Right lobe of liver (tissue), 6 donors: ENCODE measurements at regions not wholly inside any gene's neighbourhood (a gene's known extent, or its start where the extent isn't known, plus 50 kb on each side); places are given as distances from the start of the nearest gene placed in this dataset.

Source experiments
- ATAC-seq, 4 donors: fragments of 200-7000 bp; cut with Tn5 transposase; one replicate each; pipeline ENCODE4 v1.9.1; 2020; ENCODE audit warnings: mild to moderate bottlenecking in 4 of 4, moderate library complexity in 4 of 4
- DNase-seq, 3 donors: peaks; one replicate each; pipeline ENCODE4 v3.0.0-alpha.2; 2020
- H3K27ac ChIP-seq, 3 donors: fragments of 200-600 bp; one replicate each; pipeline ENCODE4 v1.8.0; 2022
- H3K27me3 ChIP-seq, 2 donors: fragments of 200-600 bp; one replicate each; pipeline ENCODE4 v1.8.0; 2022
- H3K36me3 ChIP-seq, 4 donors: fragments of 200-600 bp; sonication (generic) in 1 of 4; one replicate each; pipeline versions ENCODE4 v1.5.1 to v1.8.0; 2017 to 2022; ENCODE audit warnings: control low read depth in 1 of 4
- H3K4me1 ChIP-seq, 4 donors: fragments of 200-600 bp; sonication (generic) in 1 of 4; one replicate each; pipeline versions ENCODE4 v1.5.1 to v1.8.0; 2017 to 2022; ENCODE audit warnings: control low read depth in 1 of 4
- H3K4me3 ChIP-seq, 3 donors: fragments of 200-600 bp; one replicate each; pipeline ENCODE4 v1.8.0; 2022
- H3K9me3 ChIP-seq, 4 donors: fragments of 200-600 bp; sonication (generic) in 1 of 4; one replicate each; pipeline versions ENCODE4 v1.5.1 to v1.8.0; 2017 to 2022; ENCODE audit warnings: control low read depth in 1 of 4
- CTCF ChIP-seq, 4 donors: fragments of 200-600 bp in 3 of 4; fragments of 450-650 bp in 1 of 4; IDR thresholded peaks; one replicate each; pipeline versions ENCODE4 v1.5.1 to v1.8.0; 2016 to 2022; ENCODE audit warnings: antibody characterized with exemption in 4 of 4, mild to moderate bottlenecking in 2 of 4
- POLR2A ChIP-seq: fragments of 450-650 bp; IDR thresholded peaks from one replicate; pipeline ENCODE4 v1.6.1; 2017; ENCODE audit warnings: antibody characterized with exemption, mild to moderate bottlenecking
- WGBS: methylation state at CpG from one replicate; pipeline ENCODE4 v1.1.6; 2018; ENCODE audit warnings: low coverage, low lambda C conversion rate; ENCODE audit not compliant: insufficient coverage; ENCODE audit errors: missing lambda C conversion rate; 5-methylcytosine and 5-hydroxymethylcytosine counted together
- intact Hi-C, 2 donors: fragments of 100-400 bp; cut with DNase I; formaldehyde crosslinking; loops; one replicate each; pipeline versions ENCODE4 v1.11.2 to v1.14.1; 2022
- donor health status: DM: no; HTN: yes; CAD: no.
- donor health status: DM: no; HTN: no; CAD: no.
- donor health status: DM: no; HTN: no; CAD: no.
- donor health status: DM: no; HTN: yes; CAD: no.
- donor health status: DM: no; HTN: yes; CAD: no.

GRCh38 chr10:30127120-30127541 is 67.7 kb upstream of the JCAD start:
- 86% methylated on average over 8 of the region's 10 CpGs for WGBS
- DNase-seq (no peak), ATAC-seq (no peak)
- Histone ChIP-seq H3K27me3 (no peaks in the 10 kb centered on the region), H3K4me3 (no peak overlapping the region), H3K27ac (no peak overlapping the region), H3K9me3 (no peaks in the 10 kb centered on the region), H3K36me3 (no peaks in the 10 kb centered on the region), H3K4me1 (no peaks in the 10 kb centered on the region)
- TF ChIP-seq CTCF (IDR thresholded peaks at IDR 0.05) = no peak
- no peak for TF ChIP-seq POLR2A
- intact Hi-C loops = no loop called here

GRCh38 chr10:30125496-30125895 is 66.1 kb upstream of the JCAD start:
- Histone ChIP-seq H3K4me3 (no peak overlapping the region), H3K27me3 (no peaks in the 10 kb centered on the region), H3K4me1 (no peaks in the 10 kb centered on the region), H3K9me3 (no peaks in the 10 kb centered on the region), H3K36me3 (no peaks in the 10 kb centered on the region), H3K27ac (no peak overlapping the region)
- no peak for TF ChIP-seq CTCF (IDR thresholded peaks at IDR 0.05)
- TF ChIP-seq POLR2A = no peak
- 56% methylated on average over 2 of the region's 2 CpGs for WGBS
- ATAC-seq (no peak), DNase-seq (no peak)
- intact Hi-C loops = no loop called here

- WGBS = 40% methylated on average over 5 of the region's 6 CpGs
- no peak for DNase-seq
- TF ChIP-seq POLR2A (no peak), CTCF (IDR thresholded peaks at IDR 0.05) (no peak)
- Histone ChIP-seq H3K9me3 (no peaks in the 10 kb centered on the region), H3K4me3 (no peak overlapping the region), H3K4me1 (no peaks in the 10 kb centered on the region), H3K36me3 (no peaks in the 10 kb centered on the region), H3K27me3 (no peaks in the 10 kb centered on the region), H3K27ac (no peak overlapping the region)
- ATAC-seq = no peak
- intact Hi-C loops = no loop called here
Observed at GRCh38 chr10:30124704-30125103, 65.3 kb upstream of the JCAD start.

GRCh38 chr10:30121401-30121800 is 62.0 kb upstream of the JCAD start:
- H3K9me3 ChIP-seq = no peaks in the 10 kb centered on the region
- ATAC-seq = no peak
- no peaks in the 10 kb centered on the region for H3K27me3 ChIP-seq
- TF ChIP-seq POLR2A (no peak), CTCF (IDR thresholded peaks at IDR 0.05) (no peak)
- H3K36me3 ChIP-seq = no peaks in the 10 kb centered on the region
- no peaks in the 10 kb centered on the region for H3K4me1 ChIP-seq
- intact Hi-C loops = no loop called here
- WGBS = 39% methylated on average over 2 of the region's 2 CpGs
- no peak overlapping the region for H3K4me3 ChIP-seq
- H3K27ac ChIP-seq = no peak overlapping the region
- DNase-seq = no peak

- intact Hi-C loops = no loop called here
- no peak for ATAC-seq
- 67% methylated on average over 2 of the region's 3 CpGs for WGBS
- TF ChIP-seq CTCF (IDR thresholded peaks at IDR 0.05) = no peak
- no peak for TF ChIP-seq POLR2A
- no peak overlapping the region for H3K27ac ChIP-seq
- no peaks in the 10 kb centered on the region for H3K4me1 ChIP-seq
- DNase-seq = no peak
- H3K9me3 ChIP-seq = no peaks in the 10 kb centered on the region
- H3K27me3 ChIP-seq = no peaks in the 10 kb centered on the region
- H3K4me3 ChIP-seq = no peak overlapping the region
- H3K36me3 ChIP-seq = no peaks in the 10 kb centered on the region
Observed at GRCh38 chr10:30118590-30118989, 59.2 kb upstream of the JCAD start.
